GM21619 (cell line): ENCODE measurements at regions not wholly inside any gene's neighbourhood (a gene's known extent, or its start where the extent isn't known, plus 50 kb on each side); places are given as distances from the start of the nearest gene placed in this dataset.

ENCODE experiments used
- ATAC-seq: cut with Tn5 transposase; IDR thresholded peaks from one replicate; pipeline ENCODE4 v1.9.1; 2021; ENCODE audit not compliant: unreplicated experiment

DNA sequence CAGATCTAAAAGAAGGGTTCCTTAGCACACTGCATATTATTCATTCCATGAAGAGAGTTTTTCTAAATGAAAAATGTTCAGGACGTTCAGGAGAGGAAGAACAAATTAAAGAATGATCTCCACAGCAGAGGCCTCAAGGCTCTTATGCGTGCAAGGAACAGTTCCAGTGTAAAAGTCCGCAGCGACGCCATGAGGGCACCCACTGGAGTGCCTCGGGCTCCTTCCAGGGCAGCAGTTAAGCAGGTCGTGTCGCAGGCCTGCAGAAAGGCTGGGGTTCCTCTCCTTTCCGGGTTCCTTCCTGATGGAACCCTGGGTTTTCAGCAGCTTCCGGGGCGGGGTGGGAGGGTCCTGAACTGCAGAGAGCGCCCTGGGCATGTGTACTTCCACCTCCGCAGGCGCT is 87.1 kb upstream of the SELENOP start:
- no peak for ATAC-seq

DNA sequence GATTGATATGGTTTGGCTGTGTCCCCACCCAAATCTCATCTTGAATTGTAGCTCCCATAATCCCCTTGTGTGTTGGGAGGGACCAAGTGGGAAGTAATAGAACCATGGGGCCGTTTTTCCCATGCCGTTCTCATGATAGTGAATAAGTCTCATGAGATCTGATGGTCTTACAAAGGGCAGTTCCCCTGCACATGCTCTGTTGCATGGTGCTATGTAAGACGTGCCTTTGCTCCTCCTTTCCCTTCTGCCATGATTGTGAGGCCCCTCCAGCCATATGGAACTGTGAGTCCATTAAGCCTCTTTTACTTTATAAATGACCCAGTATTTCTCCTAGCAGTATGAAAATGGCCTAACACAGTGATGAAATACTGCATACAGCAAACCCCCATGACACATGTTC is 84.8 kb upstream of the SELENOP start:
- ATAC-seq: no peak

DNA sequence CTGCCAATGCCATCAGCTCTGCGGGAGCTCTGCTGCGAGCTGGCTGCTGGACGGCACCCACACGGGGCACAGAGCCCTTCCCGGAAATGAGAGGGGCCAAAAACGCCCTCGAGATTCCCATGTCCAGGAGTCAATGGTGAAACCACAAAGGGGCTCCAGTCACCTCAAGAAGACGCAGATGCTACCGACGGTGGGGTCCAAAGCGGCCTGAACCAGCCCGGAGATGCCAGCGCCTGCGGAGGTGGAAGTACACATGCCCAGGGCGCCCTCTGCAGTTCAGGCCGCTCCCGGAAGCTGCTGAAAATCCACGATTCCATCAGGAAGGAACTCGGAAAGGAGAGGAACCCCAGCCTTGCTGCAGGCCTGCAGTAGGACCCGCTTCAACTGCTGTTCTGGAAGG is 82.4 kb upstream of the SELENOP start:
- no peak for ATAC-seq

DNA sequence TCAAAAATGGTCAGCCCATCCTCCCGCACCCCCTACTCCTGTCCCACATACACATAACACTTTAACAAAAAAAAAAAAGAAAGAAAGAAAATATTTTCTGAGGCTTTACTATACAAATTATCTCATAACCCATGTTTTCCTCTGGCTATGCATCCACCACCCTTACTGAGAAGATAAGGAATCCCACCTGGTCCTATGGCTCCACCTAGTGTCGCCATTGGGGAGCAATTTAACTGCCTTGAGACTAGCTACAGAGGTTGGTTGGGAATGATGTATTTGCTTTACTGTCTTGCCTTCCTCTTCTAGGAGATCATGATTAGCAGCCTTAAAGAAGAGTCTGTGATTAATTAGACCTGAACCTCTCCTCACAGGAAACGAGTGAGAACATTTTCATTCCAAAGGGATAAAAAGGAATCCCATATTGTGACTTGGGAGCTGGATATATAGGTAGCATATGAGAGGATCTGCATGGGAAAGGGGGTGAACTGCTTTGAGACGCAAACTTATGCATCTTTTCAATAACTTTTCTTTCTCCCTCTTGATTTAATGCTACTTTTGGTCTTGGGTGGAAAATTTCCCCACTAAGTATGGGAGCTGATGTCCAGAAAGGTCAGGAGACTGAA is 77.7 kb upstream of the SELENOP start:
- ATAC-seq: peak; percentile 89

DNA sequence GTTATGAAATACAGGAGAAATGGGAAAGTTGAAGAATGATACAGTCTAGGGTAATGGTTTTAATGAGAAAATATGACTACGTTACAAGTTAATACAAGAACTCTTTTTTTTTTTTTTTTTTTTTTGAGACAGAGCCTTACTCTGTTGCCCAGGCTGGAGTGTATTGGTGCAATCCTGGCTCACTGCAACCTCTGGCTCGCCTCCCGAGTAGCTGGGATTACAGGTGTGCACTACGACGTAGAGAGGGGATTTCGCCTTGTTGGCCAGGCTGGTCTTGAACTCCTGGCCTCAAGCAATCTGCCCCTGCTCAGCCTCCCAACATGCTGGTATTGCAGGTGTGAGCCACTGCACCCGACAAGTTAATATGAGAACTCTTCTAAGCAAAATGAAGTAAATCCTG is 77.1 kb upstream of the SELENOP start:
- ATAC-seq: no peak

DNA sequence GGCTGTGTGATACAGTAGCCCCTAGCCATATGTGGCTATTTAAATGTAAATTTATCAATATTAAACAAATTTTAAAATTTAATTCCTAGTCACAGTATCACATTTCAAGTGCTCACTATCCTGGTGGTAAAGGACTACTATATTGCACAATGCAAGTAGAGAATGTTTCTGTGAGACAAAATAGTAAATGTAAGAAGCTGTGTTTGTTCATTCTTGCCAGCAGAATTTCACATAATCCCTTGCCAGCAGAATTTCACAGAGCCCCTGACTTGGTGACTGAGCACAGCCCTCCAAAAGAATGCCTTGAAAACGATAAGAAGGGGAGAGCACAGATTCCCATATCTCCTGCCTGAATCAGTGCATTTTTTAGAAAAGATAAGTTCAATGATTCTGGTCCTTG is 75.9 kb upstream of the SELENOP start:
- no peak for ATAC-seq

DNA sequence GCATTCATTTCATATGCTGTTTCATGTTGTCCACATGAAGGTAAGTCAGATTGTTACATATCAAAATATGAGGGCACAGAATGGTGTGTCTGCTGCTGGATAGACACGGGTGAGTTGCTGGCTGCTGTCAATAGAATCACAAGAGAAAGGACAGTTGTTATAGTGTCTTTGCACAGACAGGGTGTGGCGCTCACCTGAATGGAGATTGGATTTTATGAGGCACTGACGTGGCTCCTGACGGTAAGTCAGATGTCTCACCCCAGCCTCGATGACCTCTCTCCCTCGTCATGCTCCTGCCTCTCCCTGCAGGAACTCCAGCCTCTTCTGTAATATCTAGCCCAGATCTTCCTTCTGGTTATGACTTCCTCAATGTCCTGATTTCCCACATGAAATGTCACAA is 75.4 kb upstream of the SELENOP start:
- no peak for ATAC-seq

DNA sequence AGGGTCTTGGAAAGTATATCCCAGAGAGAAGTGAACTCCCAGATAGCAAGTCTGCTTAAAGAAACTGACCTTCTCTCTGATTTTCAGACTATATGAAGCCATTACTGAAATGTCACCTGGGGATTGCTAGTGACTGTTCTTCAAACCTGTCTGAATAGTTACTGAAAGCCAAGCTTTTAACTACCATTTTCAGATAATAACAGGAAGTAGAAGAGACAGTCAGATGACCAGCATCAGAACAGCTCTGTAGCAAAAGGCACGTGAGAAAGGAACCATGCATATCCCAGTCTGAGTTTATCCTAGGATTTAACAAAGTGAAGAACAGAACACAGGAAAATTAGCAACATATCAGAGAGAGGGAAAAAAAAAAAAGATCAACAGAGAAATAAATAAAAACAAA is 74.9 kb upstream of the SELENOP start:
- no peak for ATAC-seq

DNA sequence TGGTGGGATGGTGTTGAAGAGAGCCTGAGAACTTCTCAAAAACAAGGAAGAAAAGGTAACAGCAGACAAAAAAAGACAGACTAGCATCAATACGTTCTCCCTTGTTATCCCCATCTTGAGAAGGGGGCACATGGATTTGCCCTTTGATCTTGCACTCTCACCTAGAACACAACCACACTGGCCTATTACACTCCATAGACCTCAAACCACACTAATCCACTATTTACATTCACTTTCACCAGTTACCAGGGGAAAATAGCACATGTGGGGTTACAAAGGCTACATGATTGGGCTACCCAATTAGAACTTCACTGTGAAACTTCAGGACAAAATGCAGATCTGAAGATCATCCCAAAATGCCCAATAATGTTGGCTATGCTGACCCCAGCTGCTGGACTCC is 72.6 kb upstream of the SELENOP start:
- ATAC-seq: no peak

DNA sequence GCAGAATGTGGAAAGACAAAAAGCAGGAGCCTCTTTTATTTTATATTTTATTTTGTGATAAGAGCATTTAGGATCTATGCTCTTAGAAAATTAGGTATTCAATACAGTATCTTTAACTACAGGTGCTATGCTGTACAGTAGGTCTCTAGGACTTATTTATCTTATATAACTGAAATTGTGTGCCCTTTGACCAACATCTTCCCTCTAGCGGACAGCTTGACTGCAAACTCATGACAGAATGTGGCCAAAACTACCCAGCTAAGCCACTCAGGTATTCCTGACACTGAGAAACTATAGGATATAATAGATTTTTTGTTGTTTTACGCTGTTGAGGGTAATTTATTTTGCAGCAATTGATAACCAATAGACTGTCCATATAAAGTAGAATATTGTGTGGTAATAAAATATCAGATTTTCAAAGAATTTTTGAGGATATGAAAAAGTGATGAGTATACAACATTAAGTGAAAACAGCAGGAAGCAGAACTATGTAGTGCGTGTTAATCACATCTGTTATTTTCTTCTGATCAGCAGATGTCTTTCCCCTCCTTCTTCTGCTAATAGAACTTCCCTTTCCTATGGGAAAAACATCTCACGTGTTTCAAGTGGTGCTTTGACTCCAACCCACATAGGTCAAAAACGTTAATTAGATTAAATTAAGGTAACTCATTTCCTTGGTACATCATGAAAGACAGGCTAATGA is 69.9 kb upstream of the SELENOP start:
- ATAC-seq: no peak

DNA sequence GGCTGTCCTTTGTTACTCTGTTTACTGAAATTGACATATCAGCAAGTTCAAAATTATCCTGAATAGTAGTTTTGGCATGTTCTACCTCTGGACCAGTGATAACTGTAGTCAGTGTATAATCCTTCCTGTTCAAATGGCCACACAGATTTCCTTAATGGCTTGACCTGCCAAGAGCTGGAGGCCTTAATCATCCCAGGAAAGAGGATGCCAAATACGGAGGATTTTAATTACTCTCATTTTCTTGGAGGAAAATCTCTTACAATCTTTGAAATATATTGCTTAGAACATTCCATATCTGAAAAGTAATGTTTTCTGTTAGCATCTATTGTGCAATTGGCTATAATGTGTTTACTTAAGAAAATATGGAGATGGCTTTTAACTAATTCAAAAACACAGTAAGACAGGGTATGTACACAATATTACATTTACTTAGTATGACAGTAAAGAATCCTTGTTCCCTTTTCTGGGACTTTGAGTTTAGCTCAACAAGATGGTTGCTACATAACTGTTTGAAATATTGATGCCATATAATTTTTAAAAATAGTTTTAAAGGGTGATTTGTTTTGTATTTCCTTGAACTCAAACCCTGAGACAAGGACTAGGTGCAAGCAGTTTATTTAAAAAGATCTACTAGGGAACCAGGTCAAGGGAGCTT is 68.9 kb upstream of the SELENOP start:
- ATAC-seq: no peak

DNA sequence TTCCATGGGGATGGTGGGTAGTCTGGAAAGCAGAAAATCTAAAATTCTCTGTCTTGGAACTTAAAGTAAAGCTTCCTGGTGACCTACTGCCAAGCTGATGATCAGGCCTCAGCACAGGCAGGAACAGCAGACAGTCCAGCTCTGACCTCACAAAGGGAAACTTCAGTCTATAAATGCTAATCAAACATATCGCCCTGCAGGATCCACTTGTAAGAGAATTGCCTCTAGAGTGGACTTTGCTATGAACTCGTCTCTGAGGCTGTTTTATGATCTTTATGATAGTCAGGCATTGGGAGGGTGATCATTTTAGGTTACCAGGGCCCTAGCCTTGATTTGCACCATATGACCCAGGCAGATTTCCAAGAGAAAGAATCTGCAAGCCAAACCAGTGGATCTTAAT is 67.6 kb upstream of the SELENOP start:
- ATAC-seq: no peak

DNA sequence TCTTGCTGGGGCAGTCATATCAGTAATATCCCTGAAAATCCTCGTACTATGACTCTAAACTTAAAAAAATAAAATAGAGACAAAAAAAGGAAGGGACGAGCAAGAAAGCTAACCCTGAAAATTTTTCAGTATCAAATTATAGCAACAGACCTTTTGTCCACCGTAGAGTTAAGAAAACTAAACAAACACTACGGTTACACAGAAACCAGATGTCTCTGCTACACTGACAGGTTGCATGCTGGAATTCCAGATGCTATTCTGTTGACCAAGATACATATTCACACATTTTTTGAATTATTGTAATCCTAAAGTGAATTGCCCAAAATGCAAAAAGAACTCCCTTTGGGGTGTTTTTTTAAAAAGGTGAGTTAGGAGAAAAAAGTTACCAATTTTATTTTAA is 66.9 kb upstream of the SELENOP start:
- ATAC-seq: no peak

DNA sequence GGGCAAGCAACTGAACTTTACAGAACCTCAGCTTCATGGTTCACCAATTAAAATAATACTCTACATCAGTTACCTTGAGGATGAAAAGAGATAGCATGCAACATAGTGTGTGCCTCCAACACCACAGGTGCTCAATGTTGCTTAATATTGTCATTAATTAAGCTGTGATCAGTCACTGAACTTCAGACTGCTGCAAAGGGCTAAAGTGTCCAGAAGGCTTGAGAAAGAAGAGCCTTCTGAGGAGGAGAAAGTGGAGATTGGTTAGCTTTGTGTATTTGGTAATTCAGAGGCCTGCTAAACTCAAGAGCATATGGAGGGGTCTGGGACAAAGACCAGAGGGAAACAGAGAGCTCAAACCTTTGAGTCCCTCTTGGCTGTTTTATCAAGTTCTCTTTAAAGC is 66.3 kb upstream of the SELENOP start:
- no peak for ATAC-seq

DNA sequence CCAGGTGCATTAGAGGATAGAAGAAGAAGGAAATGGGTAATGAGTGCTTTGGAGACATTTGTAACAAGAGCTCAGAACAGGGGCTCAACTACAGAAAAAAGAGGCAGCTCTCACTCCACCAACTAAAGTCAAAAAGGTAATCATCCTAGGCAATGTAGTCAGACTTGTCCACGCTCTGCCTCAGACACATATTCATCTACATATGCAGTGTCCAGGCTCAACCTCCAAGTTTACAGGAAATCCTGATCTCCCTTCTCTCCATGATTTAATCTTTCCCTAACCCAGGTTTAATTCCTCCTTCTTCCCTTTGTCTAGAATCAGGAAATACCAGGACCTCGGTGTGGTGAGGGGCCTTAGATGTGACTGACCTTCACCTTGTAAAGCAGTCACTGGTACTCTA is 65.7 kb upstream of the SELENOP start:
- no peak for ATAC-seq

DNA sequence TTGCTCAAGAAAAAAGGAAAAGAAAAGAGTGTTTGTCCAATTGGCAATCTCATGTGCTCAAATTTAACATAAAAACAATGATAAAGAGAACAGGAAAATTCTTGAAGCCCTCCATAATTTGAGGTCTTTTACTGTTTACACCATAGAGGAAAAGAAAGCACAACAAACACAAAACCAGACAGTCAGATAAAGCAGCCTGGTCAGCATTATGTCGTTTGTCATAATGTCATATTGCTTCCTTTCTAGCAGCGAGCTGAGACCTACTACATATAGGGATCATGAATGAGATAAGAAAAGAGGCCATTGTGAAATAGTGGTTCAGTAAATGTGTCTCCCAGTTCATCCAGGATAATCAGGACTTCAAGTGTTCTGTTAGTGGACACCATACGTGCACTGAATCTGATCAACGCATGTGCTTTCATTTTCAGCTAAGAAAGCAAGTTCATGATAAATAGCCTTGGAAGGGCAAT is 64.7 kb upstream of the SELENOP start:
- no peak for ATAC-seq

DNA sequence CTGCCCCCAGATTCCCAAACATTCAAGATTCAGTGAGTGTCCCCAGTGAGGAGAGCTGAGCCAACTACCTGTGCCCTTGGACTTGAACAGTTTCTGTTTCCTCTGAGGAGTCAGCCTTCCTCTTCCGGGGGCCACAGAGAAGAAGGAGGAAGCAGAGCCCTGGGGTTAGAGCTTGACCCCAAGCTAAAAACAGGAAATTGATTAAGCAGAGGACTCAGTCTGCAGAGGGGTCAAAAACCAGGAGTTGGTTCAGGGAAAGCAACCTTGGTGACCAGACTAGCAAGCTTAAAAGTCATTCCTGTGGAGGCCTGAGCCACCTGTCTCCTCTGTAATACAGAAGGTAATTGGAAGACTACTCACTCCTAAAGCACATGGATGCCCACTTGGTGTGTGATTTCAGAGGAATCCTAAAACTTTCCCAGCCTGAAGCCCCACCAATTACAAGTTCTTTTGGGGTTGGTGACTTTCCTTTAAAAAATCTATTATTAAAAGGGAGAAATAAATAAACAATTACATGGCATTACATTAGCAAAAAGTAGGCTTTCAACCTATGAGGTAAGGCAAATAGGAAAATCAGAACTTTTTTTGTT is 64.2 kb upstream of the SELENOP start:
- ATAC-seq: no peak

DNA sequence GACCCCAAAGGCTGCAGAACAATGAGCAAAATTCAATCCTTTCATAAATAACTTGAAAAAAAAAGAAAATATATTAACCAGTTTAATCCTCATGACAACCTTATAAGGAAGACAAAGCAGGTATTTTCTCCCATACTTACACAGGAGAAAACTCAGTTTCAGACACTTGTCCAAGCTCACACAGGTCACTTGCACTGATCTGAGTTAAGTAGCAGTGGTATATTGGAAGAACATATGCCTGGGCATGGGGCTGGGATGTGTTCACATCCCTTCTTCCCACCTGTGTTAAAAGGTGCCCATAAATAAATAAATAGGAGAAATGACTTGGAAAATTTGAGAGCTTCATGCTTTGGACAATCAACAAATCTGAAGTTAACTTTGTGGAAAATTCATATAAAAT is 63.5 kb upstream of the SELENOP start:
- ATAC-seq: no peak

DNA sequence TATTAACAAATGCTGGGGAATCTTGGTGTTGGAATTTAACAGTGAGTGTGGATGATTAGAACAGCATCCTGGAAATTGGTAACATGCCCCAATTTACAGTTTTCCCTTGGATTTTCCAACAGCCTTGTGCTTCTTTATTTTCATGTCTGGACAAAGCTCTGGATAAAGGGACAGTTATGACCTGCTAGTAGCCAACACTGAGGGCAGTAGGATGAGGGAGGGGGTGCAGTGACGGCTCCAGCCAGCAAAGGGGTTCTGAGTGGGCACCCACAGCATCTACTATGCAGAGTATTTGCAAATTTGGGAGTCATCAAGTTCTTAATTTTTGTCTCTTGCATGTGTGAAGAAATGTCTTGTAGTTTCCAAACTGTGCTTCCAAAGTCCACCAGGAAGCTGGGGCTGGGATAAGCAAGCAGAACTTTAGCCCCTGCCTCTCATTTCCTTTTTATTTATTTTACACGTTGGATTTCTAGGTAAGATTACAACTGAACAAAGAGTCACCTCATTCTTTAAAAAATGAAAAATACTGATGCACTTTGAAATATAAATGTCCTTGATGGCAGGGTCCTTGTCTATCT is 63.0 kb upstream of the SELENOP start:
- no peak for ATAC-seq

DNA sequence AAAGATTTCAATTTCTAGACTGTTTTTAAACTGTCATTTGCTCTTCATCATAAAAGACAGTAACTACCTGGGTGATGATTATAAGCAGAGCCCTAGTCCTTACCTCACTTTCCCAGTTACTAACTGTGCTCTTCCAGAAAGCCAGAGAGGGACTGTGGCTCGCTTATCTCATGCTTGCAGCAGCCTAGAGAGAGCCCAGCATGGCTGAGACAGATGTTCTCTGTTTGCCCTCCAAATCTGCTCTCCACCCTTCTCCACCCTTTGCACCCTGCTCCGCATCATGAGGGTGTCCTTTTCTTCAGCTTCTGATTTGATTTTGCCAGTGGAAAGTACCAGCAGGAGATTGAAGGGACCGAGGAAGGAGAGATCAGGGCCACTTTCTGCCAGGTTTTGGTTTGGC is 61.2 kb upstream of the SELENOP start:
- no peak for ATAC-seq

DNA sequence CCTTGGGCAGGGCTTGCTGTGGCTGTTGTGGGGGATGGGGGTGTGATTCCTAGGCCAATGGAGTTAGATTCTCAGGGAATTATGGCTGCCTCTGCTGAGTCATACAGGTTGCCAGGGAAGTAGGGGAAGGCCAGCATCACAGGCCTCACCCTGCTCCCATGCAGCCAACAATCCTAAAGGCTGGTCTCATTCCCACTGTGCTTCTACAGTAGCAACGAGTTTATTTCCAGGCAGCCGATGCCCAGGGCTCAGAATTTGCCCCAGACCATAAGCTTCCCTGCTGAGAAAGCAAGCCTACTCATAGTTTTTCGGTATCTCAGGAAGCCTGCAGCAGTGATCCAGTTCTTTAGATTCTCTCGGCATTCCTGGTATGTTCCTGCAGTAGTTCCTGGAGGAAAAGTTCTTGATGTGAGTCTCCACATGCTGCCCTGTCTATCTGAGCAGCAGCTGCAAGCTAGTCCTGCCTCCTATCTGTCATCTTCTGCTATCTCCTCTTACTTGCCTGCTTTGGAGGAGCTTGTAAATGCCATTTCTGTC is 59.3 kb upstream of the SELENOP start:
- no peak for ATAC-seq
